Right lobe of liver (tissue), 4 donors: ENCODE measurements at regions not wholly inside any gene's neighbourhood (a gene's known extent, or its start where the extent isn't known, plus 50 kb on each side); places are given as distances from the start of the nearest gene placed in this dataset.

Source experiments
- POLR2A ChIP-seq: fragments of 450-650 bp; IDR thresholded peaks from one replicate; pipeline ENCODE4 v1.6.1; 2017; ENCODE audit warnings: antibody characterized with exemption, mild to moderate bottlenecking
- TF ChIP-seq, protein P1 (sequence below), 4 donors: fragments of 200-600 bp in 3 of 4; fragments of 450-650 bp in 1 of 4; IDR thresholded peaks; one replicate each; pipeline versions ENCODE4 v1.5.1 to v1.8.0; 2016 to 2022; ENCODE audit warnings: antibody characterized with exemption in 4 of 4, mild to moderate bottlenecking in 2 of 4
- donor health status: DM: no; HTN: no; CAD: no.
- donor health status: DM: no; HTN: no; CAD: no.
- donor health status: DM: no; HTN: yes; CAD: no.

DNA sequence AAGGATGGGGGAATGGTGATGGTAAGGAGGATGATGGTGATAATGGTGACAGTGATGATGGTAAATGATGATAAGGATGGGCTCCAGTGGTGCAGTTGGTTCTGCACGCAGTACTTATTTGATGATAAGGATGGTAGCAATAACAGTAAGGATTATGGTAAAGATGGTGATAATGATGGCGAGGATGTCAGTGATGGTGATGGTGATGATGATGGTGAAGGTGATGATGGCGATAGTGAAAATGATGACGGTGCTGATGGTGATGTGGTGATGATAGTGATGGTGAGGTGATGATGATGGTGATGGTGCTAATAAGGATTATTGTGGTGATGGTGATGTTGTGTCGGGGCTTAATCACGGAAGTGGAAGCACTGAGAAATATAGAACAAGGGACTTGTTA lies 103.7 kb downstream of the C16orf95 start:
- no peak for TF ChIP-seq POLR2A
- TF ChIP-seq, protein P1, sequence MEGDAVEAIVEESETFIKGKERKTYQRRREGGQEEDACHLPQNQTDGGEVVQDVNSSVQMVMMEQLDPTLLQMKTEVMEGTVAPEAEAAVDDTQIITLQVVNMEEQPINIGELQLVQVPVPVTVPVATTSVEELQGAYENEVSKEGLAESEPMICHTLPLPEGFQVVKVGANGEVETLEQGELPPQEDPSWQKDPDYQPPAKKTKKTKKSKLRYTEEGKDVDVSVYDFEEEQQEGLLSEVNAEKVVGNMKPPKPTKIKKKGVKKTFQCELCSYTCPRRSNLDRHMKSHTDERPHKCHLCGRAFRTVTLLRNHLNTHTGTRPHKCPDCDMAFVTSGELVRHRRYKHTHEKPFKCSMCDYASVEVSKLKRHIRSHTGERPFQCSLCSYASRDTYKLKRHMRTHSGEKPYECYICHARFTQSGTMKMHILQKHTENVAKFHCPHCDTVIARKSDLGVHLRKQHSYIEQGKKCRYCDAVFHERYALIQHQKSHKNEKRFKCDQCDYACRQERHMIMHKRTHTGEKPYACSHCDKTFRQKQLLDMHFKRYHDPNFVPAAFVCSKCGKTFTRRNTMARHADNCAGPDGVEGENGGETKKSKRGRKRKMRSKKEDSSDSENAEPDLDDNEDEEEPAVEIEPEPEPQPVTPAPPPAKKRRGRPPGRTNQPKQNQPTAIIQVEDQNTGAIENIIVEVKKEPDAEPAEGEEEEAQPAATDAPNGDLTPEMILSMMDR (IDR thresholded peaks at IDR 0.05) = no peak
